Esophagus muscularis mucosa (tissue), 4 donors: ENCODE measurements at regions not wholly inside any gene's neighbourhood (a gene's known extent, or its start where the extent isn't known, plus 50 kb on each side); places are given as distances from the start of the nearest gene placed in this dataset.

Experiments
- CTCF ChIP-seq, 3 experiments: fragments of 200-600 bp in 2 of 3; fragments of 450-650 bp in 1 of 3; sonication (generic) in 2 of 3; IDR thresholded peaks; one replicate each; pipeline ENCODE4 v1.5.1; 2017 to 2019; ENCODE audit warnings: antibody characterized with exemption in 3 of 3, mild to moderate bottlenecking in 2 of 3, moderate library complexity in 1 of 3
- EP300 ChIP-seq: sonication (generic); formaldehyde crosslinking; IDR thresholded peaks from one replicate; pipeline ENCODE4 v1.6.1; 2017; ENCODE audit warnings: antibody characterized with exemption
- POLR2A ChIP-seq: fragments of 450-650 bp; IDR thresholded peaks from one replicate; pipeline ENCODE4 v1.6.1; 2017; ENCODE audit warnings: antibody characterized with exemption, moderate library complexity, mild to moderate bottlenecking, low read depth
- POLR2AphosphoS5 ChIP-seq, 2 donors: sonication (generic); formaldehyde crosslinking; IDR thresholded peaks; one replicate each; pipeline ENCODE4 v1.6.1; 2017; ENCODE audit warnings: antibody characterized with exemption in 2 of 2

DNA sequence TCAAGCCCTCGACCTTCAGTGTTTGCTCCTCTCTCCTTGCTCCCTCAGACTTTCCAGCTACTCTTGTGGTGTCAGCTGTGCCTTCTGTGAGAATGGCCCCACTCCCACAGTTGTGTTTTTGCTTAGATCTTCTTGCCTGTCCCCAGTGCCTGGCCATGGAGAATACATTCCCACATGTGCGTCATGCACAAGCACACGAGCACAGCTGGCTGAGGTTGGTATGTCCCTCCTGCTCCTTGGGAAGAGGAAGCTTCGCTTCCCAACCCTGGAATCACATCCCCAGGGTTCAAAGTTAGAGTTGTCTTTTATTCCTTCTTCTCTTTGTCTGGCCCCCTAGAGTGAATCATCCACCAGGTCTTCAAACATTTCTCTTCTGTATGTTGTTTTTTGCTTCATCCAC, 518.6 kb downstream of the CCDC171 start:
- TF ChIP-seq CTCF (IDR thresholded peaks at IDR 0.05) (no peak), POLR2AphosphoS5 (IDR thresholded peaks at IDR 0.05) (no peak), POLR2A (no peak), EP300 (no peak)
